ENCODE measurements at regions not wholly inside any gene's neighbourhood (a gene's known extent, or its start where the extent isn't known, plus 50 kb on each side); places are given as distances from the start of the nearest gene placed in this dataset.
"Not testable (repeated sequence)": the region's sequence is repeated elsewhere in the genome, so short reads cannot be mapped to it uniquely, and the experiment has no call there.

GRCh38 chr7:142575351-142575750 lies 173.9 kb upstream of the PRSS1 start:
- not testable (repeated sequence) for FAIRE-seq; DNase-seq (ENCODE audit: insufficient read length, low spot score)

- DNase-seq (ENCODE audit: insufficient read length, low spot score), result no peak
- no peak for FAIRE-seq
Measured at GRCh38 chr7:142571581-142571980, 177.7 kb upstream of the PRSS1 start.

- no peak for DNase-seq (ENCODE audit: insufficient read length, low spot score)
- FAIRE-seq, result no peak
Measured at GRCh38 chr7:142569851-142570250, 179.4 kb upstream of the PRSS1 start.

- FAIRE-seq (no peak), DNase-seq (ENCODE audit: insufficient read length, low spot score) (peak; percentile 54)
Measured at GRCh38 chr7:142568435-142569097, 180.7 kb upstream of the PRSS1 start.

- DNase-seq (ENCODE audit: insufficient read length, low spot score), result no peak
- FAIRE-seq, result no peak
Measured at GRCh38 chr7:142567201-142568075, 181.8 kb upstream of the PRSS1 start.

GRCh38 chr7:142566271-142566670 lies 183.0 kb upstream of the PRSS1 start:
- no peak for FAIRE-seq

GRCh38 chr7:142564125-142564524 lies 185.1 kb upstream of the PRSS1 start:
- DNase-seq (ENCODE audit: insufficient read length, low spot score), result not testable (repeated sequence)

More at GRCh38 chr7:142566271-142566670, 183.0 kb upstream of the PRSS1 start:
- DNase-seq (ENCODE audit: insufficient read length, low spot score), result no peak

GRCh38 chr7:142563470-142563869 lies 185.8 kb upstream of the PRSS1 start:
- FAIRE-seq, result no peak
- no peak for DNase-seq (ENCODE audit: insufficient read length, low spot score)

More at GRCh38 chr7:142564125-142564524, 185.1 kb upstream of the PRSS1 start:
- not testable (repeated sequence) for FAIRE-seq

- FAIRE-seq (no peak), DNase-seq (ENCODE audit: insufficient read length, low spot score) (no peak)
Measured at GRCh38 chr7:142562688-142563087, 186.6 kb upstream of the PRSS1 start.

- not testable (repeated sequence) for FAIRE-seq; DNase-seq (ENCODE audit: insufficient read length, low spot score)
Measured at GRCh38 chr7:142561396-142561795, 187.9 kb upstream of the PRSS1 start.

GRCh38 chr7:142560770-142561169 lies 188.5 kb upstream of the PRSS1 start:
- not testable (repeated sequence) for DNase-seq (ENCODE audit: insufficient read length, low spot score); FAIRE-seq

- FAIRE-seq (no peak), DNase-seq (ENCODE audit: insufficient read length, low spot score) (no peak)
Measured at GRCh38 chr7:142560166-142560565, 189.1 kb upstream of the PRSS1 start.

- FAIRE-seq (no peak), DNase-seq (ENCODE audit: insufficient read length, low spot score) (no peak)
Measured at GRCh38 chr7:142557971-142558582, 191.2 kb upstream of the PRSS1 start.

GRCh38 chr7:142556740-142557139 lies 192.5 kb upstream of the PRSS1 start:
- DNase-seq (ENCODE audit: insufficient read length, low spot score), result peak; percentile 71

GRCh38 chr7:142554560-142555532 lies 194.4 kb upstream of the PRSS1 start:
- FAIRE-seq, result no peak
- no peak for DNase-seq (ENCODE audit: insufficient read length, low spot score)

More at GRCh38 chr7:142556740-142557139, 192.5 kb upstream of the PRSS1 start:
- FAIRE-seq, result no peak

GRCh38 chr7:142553216-142553615 lies 196.1 kb upstream of the PRSS1 start:
- DNase-seq (ENCODE audit: insufficient read length, low spot score) (no peak), FAIRE-seq (no peak)

GRCh38 chr7:142548978-142549377 lies 200.3 kb upstream of the PRSS1 start:
- FAIRE-seq (no peak), DNase-seq (ENCODE audit: insufficient read length, low spot score) (no peak)

- DNase-seq (ENCODE audit: insufficient read length, low spot score) (no peak), FAIRE-seq (no peak)
Measured at GRCh38 chr7:142546452-142546851, 202.8 kb upstream of the PRSS1 start.

GRCh38 chr7:142542942-142543341 lies 206.3 kb upstream of the PRSS1 start:
- FAIRE-seq (no peak), DNase-seq (ENCODE audit: insufficient read length, low spot score) (no peak)

GRCh38 chr7:142542105-142542504 lies 207.2 kb upstream of the PRSS1 start:
- FAIRE-seq (no peak), DNase-seq (ENCODE audit: insufficient read length, low spot score) (no peak)

All from HTR-8/SVneo (cell line).